GM18499 (cell line): ENCODE measurements at regions not wholly inside any gene's neighbourhood (a gene's known extent, or its start where the extent isn't known, plus 50 kb on each side); places are given as distances from the start of the nearest gene placed in this dataset.
"Not testable (repeated sequence)": the region's sequence is repeated elsewhere in the genome, so short reads cannot be mapped to it uniquely, and the experiment has no call there.

Source experiments
- ATAC-seq: cut with Tn5 transposase; IDR thresholded peaks from one replicate; pipeline ENCODE4 v1.9.1; 2021; ENCODE audit warnings: moderate number of reproducible peaks; ENCODE audit not compliant: insufficient read depth, unreplicated experiment

DNA sequence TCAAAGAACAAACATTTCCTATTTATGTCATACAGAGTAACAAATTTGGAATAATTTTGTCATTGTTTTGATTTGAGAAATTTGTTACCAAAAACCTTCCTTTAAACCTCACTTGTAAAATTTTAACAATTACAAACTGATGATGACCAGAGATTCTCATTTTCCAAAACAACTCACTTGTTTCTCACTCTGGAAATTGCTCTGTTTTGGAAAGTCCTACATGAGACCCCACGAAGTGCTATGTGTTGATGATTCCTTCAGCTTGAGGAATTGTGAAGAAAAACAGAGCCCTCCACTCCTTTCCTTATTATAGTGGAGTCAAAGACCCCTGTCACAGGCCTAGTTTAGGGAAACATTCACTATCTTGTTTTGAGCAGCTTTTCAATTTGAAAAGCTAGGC, 157.6 kb upstream of the RASGRP1 start:
- ATAC-seq: no peak

DNA sequence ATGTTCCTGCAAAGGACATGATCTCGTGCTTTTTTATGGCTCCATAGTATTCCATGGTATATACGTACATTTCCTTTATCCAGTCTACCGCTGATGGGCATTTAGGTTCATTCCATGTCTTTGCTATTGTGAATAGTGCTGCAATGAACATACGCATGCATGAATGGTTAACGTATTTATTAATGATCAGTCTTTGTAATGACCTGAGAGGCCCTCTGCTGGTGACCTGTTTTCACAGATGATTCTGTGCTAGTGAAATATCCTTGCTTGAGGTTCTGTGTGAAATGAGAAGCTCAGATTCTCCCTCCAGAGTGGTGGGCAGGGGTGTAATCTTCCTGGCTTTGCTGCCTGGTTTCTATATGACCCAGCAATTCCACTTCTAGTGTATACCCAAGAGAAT, 160.2 kb upstream of the RASGRP1 start:
- no peak for ATAC-seq

- no peak for ATAC-seq
These were observed 161.6 kb upstream of the RASGRP1 start for GRCh38 chr15:38726187-38726586.

- ATAC-seq: no peak
These were observed 168.7 kb upstream of the RASGRP1 start for GRCh38 chr15:38733331-38733730.

DNA sequence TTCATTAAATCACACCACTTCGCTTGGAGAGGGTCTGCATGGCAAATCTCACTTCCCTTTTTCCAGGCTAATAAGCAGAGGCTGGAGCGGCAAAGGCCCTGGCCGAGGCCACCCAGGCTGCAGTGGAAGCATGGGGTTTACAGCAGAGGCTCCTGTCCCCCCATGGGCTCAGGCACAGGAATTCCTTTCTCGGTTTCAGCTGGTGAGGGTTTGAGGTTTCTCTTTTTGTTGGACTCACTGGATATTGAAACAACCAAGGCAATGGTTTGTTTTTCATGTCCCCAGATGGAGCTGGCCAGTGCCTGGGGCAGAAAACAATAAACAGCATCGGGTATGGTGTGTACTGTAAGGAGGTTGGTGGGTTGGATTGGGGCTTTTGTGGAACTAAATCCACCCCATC, 175.6 kb upstream of the RASGRP1 start:
- ATAC-seq: no peak

GRCh38 chr15:38743147-38743546, 178.5 kb upstream of the RASGRP1 start:
- ATAC-seq: no peak

GRCh38 chr15:38745126-38745525, 180.5 kb upstream of the RASGRP1 start:
- no peak for ATAC-seq

- ATAC-seq: no peak
These were observed 181.0 kb upstream of the RASGRP1 start for GRCh38 chr15:38745626-38746025.

GRCh38 chr15:38746211-38746610, 181.6 kb upstream of the RASGRP1 start:
- ATAC-seq: no peak

- no peak for ATAC-seq
These were observed 184.1 kb upstream of the RASGRP1 start for GRCh38 chr15:38748710-38749109.

DNA sequence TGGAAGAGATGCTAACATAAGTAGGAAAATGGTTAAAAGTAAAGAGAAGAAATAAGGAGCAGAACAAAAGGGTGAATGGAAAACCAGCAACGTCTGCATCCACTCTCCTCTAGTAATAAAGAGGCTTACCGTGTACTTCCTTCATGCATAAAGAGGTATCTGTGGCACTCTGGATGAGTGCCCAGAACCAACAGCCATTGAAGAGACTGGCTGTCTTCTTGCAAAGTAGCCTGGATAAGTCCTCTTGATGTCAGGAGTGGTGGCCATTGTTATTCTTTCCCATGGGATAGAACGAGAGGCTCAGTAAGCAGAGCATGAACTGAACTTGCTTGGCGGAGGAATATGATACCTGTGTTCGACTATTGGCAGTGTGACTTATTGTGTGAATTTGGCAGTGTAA, 186.2 kb upstream of the RASGRP1 start:
- ATAC-seq: no peak

GRCh38 chr15:38755718-38756117, 191.1 kb upstream of the RASGRP1 start:
- ATAC-seq: no peak

DNA sequence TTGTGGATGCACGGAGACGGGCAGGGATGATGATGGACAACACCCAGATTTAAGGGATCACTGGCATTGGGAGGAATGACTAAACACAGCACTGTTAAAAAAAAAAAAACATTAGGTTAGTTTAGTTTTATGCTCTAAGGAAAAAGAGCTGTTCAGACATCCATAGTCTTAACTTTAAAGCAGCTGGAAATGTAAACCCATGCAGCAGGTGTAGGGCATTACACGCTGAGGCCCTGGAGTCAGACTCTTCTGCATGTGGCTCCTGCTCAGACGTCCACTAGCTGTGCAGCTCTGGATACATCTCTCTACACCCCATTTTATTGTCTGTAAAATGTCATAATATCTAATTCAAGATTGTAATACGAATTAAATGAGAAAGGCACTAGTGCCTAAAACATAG, 191.8 kb upstream of the RASGRP1 start:
- ATAC-seq: no peak

GRCh38 chr15:38758043-38758442, 193.4 kb upstream of the RASGRP1 start:
- ATAC-seq: no peak

DNA sequence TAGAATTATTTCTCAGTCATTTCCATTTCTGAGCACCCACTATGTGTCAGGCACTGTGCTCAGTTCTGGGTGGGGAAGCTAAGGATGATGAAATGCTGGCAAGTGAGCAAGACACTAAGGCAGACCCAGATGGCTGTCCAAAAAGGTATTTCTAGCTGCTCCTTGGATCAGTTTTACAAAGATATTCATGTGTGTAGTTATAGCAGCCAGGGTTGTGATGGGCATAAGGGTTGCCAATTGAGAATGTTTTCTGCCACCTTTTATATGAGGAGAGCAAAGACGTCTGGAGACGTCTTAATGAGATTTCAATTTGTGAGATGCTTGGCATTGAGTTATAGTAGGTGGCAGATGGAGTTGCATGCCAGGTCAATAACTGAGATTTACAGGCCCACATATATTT, 197.1 kb upstream of the RASGRP1 start:
- ATAC-seq: no peak

GRCh38 chr15:38768970-38769369, 204.4 kb upstream of the RASGRP1 start:
- no peak for ATAC-seq

DNA sequence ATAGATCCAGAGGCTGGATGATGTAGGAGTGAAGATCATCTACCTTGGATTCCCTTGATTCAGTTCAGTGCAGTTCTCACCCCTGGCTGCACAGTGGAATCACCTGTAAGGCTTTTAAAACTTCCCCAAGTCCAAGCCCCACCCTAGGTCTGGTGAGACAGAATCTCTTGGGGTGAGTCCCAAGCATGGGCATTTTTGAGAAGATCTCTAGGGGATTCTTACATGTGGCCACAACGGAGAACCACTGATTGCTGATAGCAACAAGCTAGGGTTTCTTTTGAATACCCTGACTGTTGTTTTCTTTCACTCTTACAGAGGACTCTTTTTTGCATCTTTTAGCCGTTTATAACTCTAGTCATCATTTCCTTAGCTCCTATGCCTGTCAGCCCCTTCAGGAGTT, 204.9 kb upstream of the RASGRP1 start:
- ATAC-seq: no peak

GRCh38 chr15:38774076-38774475, 209.5 kb upstream of the RASGRP1 start:
- ATAC-seq: not testable (repeated sequence)

DNA sequence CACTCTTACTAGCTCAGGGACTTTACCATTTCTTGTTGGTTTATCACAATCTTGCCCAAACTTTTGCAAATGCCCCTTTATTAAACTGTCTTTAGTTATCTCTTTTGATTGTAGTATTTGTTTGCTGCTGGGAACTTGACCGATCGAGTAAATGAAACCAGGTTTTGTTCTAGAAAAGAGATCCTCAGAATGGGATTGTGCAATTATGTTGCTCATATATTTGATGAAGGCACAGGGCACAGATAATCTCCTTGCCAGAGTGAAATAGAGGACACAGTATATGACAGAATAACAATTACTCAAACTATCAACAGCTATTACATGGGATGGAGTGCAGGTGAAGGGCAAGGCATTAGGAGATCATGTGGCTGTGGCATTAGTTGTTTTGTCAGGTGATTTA, 216.6 kb upstream of the RASGRP1 start:
- no peak for ATAC-seq

DNA sequence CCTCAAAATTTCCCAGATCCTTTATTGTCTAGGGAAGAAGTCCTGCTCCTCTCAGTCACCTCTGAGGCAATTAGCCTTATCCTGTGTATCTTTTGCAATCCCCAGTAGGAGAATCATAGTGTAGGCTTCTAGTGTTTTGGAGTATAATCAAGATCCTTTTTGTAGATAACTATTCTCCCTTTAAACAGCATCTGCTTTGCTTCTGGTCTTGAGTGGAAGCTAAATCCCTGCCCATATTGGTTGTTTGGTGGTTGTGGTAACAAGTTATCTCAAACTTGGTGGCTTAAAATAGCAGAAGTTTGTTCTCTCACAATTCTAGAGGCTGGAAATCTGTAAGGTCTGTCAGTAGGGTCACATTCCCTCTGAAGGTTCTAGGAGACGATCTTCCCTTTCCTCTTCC, 217.5 kb upstream of the RASGRP1 start:
- no peak for ATAC-seq

- ATAC-seq: no peak
These were observed 224.3 kb upstream of the RASGRP1 start for GRCh38 chr15:38788918-38789317.

DNA sequence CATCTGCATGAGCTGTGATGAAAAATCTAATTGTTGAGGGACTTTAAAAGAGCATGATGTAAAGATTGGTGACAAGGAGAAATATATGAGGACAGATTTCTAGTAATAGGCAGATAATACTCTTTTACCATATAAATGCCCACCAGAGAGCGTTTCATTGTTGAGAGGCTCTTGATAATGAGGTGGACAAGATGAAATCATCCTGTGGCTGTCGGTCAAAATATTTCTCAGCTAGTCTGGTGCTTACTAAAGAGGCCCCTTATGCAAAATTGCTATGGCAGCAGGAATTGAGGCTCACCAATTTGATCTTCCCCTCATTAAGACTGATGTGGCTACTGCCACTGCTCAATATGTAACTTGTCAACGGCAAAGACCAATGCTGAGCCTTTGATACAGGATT, 225.0 kb upstream of the RASGRP1 start:
- ATAC-seq: no peak

DNA sequence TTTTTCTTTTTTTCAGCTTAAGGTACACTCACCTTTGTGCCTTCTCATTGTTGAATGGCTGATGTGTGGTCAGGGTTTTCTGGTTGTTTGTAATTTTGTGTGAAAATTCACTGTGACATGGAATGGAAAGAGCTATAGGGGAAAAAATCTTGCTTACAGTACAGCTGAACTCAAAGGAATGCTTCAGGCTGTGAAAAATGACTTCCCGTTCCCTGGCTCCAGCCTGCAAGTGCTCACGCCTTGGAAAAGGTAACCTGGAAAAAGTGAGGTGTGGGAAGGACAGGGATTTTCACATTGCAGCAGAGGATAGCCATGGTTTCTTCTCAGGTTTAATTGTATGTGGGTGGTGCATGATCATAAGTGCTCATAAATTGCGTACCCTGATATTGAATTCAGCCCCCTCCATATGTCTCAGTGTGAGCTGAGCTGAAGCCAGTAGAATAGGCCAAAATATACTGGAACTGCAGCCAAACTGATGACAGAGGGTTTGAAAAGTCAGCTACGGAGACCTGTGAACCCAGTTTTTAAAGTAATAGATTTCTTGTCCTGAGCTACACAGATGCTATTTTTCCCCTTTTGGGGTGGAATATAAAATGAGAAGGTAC, 228.7 kb upstream of the RASGRP1 start:
- no peak for ATAC-seq
